Hematopoietic multipotent progenitor cell treated with erythropoietin and hydrocortisone succinate and interleukin-3 and kit ligand, for 4 days (in vitro differentiated cells): ENCODE measurements at regions not wholly inside any gene's neighbourhood (a gene's known extent, or its start where the extent isn't known, plus 50 kb on each side); places are given as distances from the start of the nearest gene placed in this dataset.

Experiments
- DNase-seq: peaks from one replicate; pipeline ENCODE4 v3.0.0-alpha.2; 2015

DNA sequence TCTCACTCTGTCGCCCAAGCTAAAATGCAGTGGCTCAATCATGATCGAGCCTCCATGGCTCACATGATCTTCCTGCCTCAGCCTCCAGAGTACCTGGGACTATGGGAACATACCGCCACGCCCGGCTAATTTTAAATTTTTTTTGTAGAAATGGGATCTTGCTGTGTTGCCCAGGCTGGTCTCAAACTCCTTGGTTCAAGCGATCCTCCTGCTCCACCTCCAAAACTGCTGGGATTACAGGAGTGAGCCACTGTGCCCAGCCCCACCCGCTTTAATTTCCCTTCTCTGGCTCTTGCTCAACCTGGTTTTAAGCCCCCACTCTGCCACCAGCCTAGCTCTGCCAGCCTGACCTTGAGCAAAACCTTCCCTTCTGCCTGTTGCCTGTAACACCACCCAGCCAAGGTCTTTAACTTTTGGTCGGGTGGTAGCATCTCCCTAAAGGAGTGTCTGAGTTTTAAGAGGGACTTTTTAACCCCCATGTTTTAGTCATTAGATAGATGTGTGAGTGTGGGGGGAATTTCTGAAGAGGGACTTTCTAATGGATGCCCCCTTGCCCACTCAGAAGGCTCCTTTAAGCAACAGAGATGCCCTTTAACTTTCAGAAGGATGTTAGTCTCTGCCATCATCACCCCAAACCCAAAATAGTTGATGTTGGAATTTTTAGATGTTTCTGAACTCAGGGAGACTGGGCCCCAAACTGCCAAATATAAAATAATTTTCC is 71.8 kb upstream of the FOXP4 start:
- DNase-seq, result no peak

DNA sequence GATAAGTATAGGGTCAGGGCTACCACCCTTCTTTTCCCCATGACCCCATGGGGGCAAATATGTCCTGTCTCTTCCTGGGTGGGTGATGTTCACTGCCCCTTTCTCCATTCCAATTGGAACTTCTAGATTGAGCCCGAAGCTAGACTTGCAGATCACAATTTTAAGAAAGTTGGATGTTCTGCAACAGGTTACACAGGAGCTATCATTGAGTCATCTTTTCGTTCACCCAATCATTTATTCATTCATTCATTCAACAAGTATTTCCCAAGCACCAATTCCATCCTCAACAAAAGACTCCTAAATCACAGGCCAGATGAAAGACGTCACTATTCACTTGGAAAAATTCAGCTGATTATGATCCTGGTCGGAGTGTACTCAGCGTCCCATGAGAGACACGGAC is 71.0 kb upstream of the FOXP4 start:
- DNase-seq, result no peak

DNA sequence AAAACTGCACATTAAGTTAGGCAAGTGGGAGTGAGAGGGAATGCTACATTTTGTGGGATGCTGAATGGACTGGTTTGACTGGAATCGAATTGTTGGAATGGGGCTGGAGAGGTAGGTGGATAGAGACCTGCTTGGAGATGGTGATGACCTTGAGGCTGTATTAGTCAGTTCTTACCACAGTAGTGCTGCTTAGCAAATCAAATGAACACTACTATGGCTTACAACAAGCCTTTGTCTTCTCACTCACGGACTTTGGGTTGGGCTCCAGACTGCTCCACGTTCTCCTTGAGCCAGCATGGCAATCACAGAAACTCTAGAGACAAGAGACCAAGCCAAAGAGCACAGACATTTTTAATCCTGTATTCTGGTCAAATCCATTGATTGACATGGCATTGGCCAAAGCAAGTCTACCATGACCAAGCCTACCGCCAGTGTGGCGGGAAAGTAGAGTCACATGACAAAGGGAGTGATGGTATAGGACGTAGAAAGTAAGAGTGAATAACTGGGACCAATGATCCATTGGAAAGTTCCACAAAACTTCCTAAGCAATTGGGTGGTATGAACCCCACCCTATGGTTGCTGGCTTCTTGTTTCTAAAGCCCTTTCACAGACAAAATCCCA is 70.3 kb upstream of the FOXP4 start:
- DNase-seq, result no peak

DNA sequence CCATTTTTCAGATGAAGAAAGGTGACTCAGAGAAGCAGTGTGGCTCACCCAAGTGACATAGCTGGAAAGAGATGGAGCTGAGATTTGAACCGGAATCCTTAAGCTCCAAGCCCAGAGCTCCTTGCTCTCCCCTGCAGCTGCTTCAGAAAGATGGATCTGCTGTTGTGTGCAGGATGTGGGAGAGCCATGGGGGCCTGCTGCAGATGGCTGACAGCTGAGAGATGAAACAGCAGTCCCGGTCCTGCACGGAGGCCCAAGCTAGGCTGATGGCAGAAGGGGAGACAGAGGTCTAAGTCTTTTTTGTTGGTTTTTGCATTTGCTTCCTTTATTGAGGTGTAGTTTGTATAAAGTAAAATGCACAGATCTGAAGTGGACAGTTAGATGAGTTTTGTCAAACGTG is 69.8 kb upstream of the FOXP4 start:
- DNase-seq, result no peak

DNA sequence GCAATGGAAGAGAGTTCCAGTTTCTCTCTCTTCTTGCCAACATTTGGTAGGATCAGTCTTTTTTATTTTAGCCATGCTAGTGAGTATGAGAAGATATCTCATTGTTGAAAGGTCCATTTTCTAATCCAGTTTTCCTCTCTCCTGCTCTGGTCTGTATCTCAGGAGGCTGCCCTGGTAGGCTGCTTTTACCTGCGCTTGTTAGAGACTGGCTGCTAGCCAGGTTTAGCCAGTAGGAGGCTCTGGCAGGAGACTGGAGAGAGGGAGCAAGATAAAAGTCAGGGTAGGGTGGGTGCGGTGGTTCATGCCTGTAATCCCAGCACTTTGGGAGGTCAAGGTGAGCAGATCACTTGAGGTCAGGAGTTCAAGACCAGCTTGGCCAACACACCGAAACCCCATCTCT is 68.6 kb upstream of the FOXP4 start:
- no peak for DNase-seq

DNA sequence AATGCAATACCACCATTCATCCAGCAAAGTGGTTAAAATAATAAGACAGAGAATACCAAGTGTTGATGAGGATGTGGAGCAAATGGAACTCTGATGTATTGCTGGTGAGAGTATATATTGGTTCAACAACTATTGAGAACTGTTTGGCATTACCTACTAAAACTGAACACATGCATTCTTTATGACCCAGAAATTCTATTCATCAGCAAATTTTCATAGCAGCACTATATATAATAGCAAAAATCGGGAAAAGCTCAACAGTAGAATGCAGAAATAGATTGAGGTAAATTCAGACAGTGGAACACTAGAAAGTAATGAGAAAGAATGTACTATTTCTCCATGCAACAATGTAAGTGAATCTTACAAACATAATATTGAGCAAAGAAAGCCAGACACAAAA is 62.2 kb upstream of the FOXP4 start:
- DNase-seq, result no peak

DNA sequence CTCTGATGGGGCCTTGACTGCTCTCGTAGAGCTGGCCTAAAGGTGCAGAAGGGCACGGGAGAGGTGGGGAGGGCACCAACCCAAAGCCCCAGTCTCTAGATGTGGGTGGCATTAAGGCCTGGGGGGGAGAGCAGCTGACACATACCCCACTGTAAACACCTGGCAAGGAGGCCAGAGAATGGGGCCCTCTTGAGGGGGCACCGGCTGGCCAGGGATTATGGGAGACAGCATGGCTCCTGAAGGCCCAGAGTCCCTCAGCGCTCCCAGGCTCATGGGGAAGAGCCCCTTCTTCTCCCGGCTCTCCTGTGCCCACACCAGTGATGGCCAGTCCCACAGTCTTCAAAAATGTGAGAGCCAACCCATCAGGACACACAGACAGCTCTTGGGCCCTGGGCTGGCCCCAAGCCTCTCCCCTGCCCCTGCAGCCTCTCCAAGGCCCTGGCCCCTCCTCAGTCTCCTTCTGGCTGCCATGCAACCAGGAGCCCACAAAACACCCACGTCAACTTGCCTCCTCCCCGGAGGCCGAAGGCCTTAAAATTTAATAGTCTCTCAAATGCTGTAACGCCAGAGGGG is 58.2 kb upstream of the FOXP4 start:
- DNase-seq, result no peak

DNA sequence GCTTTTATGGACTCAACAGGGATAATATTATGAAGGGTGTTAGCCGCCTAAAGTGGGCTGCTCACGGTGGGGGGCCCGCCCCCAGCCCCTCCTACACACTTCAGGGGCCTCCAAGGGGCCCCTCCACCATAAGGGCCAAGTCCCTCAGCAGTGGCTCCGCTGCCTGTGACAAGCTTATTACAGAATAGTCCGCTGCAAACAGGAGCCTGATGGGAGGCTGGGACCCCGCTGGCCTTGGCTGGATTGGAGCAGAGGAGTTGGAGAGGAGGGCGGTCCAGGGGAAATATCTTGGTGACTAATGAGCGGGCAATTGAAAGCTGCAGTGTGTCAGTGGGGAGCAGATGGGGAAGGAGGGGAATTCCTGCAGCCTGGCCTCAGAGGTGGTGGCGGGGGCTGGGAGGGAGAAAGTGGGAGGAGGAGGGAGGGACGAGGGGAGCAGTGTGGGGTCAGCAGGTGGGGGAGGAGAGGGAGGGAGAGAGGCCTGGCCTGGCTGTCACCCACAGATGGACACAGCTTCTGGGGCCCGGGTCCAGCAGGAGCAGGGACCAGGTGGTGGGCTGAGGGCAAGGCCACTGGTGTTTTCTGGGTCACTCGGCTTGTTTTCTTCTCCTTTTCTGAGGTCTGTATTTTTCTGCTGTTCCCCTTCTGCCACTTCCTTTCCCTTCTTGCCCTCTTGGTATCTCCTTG is 57.6 kb upstream of the FOXP4 start:
- DNase-seq, result no peak

DNA sequence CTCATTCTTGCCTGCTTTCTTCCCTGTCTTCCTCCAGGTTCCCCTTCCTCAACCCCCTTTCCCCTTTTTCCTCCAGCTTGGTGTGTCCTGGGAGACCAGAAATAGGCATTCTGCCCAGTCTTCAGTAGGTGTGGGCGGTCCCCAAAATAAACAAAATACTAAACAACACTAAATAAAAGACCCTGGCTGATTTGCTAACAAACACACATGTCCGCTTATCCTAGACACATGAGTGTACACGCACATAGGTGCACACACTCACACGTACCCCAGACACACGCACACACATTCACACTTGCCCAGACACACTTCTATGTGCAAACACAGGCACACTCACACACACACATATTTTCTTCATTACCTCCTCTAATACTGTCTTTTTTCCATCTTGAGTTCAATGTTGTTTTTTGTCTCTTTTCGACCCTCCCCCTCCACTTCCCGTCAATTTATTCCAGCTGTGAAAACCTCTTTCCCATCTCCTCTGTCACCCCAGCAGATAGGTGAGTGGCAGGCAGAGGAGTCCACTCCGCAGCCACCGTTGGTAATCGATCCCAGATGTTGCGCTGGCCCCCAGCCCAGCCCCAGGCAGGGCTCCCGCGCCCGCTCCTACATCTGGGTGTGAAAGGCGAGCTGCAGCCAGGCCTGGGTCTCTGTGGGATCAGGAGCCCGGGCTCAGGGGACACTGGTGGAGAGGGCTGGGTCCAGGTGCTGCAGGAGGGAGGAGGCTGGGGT is 56.9 kb upstream of the FOXP4 start:
- DNase-seq, result no peak

DNA sequence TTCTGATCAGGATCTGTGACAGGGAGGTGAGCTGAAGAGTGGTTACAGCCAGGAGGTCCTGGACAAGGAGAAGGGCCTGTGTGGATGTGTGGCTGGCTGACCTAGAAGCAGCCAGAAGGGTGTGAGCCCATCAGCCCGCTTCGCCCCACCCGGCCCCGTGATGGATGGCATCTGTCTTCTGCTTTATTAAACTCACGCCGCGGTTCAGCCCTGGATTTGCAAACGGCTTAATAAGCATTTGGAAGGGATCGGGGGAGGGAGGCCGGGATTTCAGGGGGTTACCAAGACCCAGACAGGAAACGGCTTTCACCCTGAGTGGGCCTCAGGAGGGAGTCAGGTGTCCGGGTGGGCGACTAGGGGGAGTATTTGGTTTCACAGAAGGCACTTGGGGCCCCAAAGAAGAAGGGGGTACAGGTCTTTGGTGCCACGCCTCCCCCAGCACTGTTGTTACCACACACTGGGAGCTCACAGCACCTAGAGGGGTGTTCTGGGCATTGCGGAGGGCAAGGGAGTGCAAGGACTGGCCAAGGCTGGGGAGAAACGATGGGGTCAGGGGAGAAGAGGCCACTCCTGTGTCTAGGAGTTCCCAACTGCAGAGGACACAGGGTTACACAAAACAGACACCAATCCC is 53.8 kb upstream of the FOXP4 start:
- no peak for DNase-seq

DNA sequence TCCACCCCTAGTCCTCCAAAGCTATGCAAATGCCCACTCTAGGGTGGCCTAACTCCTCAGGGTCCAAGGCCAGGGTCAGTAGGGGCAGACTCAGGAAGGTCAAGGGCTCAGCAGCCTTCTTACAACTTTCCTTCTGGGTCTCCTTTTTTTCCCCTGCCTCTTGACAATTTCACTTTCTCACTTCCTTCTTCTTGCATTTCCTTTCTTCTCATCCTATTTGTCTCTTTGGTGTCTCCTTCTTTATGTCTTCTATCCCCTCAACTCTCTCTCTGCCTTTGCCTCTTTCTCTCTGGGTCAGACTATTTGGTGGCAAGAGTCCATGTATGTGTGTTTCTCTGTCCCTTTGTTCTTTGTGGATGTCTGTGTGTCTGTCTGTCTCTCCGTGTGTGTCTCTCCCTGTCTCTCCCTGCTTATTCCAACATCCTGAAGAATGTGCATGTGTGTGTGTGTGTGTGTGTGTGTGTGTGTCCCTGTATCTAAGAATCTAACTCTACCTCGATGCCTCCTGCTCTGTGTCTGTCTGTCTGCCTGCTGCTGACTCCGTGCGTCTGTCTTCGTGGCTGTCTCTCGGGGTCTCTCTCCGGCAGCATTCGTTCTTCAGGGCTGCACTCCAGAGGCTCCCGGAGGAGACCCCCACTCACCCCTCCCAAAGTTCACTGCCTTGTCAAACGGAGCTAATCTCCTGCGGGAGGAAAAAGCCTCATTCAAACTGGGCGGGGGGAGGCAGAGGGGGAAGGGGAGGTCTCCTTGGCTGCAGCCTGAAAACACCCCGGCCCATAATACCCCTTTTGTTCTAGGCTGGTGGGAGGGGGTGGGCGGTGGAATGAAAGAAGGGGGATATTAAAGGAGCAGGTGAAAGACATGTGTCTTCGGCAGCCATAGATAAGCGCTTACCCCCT is 51.7 kb upstream of the FOXP4 start:
- no peak for DNase-seq
